ENCODE measurements at regions not wholly inside any gene's neighbourhood (a gene's known extent, or its start where the extent isn't known, plus 50 kb on each side); places are given as distances from the start of the nearest gene placed in this dataset.

DNA sequence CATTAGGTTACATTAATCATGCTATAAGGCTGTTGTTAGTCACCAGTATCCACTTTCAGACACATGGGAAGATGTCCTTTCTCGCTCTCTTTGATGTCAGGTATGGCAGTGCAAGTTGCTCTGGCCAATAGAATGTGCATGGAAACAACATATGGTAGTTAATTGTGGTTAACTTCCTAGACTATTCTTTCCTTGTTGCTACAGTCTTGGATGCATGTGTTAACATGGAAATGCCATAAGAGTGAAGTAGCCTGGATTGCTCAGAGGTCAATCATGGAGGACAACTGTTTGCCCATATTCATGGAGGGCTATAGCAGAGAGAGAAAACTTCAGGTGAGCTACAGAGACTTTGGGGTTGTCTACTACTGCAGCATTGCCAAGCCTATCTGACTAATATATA, 245.8 kb upstream of the GAS1 start:
- TF ChIP-seq, protein P1, sequence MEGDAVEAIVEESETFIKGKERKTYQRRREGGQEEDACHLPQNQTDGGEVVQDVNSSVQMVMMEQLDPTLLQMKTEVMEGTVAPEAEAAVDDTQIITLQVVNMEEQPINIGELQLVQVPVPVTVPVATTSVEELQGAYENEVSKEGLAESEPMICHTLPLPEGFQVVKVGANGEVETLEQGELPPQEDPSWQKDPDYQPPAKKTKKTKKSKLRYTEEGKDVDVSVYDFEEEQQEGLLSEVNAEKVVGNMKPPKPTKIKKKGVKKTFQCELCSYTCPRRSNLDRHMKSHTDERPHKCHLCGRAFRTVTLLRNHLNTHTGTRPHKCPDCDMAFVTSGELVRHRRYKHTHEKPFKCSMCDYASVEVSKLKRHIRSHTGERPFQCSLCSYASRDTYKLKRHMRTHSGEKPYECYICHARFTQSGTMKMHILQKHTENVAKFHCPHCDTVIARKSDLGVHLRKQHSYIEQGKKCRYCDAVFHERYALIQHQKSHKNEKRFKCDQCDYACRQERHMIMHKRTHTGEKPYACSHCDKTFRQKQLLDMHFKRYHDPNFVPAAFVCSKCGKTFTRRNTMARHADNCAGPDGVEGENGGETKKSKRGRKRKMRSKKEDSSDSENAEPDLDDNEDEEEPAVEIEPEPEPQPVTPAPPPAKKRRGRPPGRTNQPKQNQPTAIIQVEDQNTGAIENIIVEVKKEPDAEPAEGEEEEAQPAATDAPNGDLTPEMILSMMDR (conservative IDR thresholded peaks at IDR 0.05): no peak
- Mint-ChIP-seq H3K36me3 (no peaks in the 10 kb centered on the region), H3K27ac (no peak overlapping the region), H3K27me3 (peaks cover 33% of the 10 kb centered on the region), H3K4me1 (ENCODE audit: unreplicated experiment) (peaks cover 6% of the 10 kb centered on the region), H3K4me3 (no peak overlapping the region), H3K9me3 (no peaks in the 10 kb centered on the region)
- DNase-seq (ENCODE audit: extremely low spot score, unreplicated experiment): no peak

DNA sequence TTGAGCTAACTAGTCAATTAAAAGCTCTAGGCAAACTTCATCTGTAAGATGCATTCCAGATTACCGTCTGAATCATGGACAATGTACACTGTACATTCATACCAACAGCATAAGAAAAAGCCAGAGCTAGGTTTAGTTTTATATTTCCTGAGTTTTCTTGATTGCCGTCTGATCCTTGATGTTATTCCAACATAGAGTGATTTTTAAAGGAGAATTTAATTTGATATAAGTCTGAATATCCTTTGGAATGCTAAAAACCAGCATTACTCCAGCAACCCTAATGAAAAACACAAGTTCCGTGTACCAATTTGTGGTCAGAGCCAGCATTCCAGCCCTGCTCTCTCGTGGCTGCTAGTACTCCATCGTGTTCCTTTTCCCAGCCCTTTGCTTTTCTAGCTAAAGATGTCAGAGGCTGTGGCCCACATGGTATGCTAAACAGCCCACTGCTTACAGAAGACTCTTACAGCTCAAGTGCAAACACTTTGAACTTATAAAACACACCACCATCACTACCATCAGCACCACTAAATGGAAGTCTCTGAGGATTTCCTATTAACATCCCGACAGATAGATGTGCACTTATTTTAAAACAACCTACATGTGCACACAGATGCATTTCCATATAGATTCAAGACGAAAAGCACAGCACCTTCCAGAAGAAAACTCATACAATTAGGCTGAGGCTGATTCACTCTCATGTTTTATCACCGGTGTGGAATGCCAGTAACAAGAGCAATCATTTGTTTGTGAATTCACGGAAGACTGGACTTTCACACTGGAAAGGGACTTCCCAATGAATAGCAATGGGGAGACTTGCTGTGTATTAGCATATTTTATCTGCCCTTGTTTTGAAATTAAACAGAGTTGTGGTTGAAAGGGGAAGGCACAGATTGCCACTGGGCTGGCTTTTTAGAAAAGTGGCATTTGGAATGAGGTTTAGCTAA, 246.9 kb upstream of the GAS1 start:
- Mint-ChIP-seq H3K27ac (peak overlapping the region; percentile 4), H3K9me3 (no peaks in the 10 kb centered on the region), H3K4me3 (no peak overlapping the region), H3K4me1 (ENCODE audit: unreplicated experiment) (peaks cover 6% of the 10 kb centered on the region), H3K36me3 (no peaks in the 10 kb centered on the region), H3K27me3 (peaks cover 33% of the 10 kb centered on the region)
- DNase-seq (ENCODE audit: extremely low spot score, unreplicated experiment): no peak
- TF ChIP-seq, protein P1 (conservative IDR thresholded peaks at IDR 0.05): no peak

DNA sequence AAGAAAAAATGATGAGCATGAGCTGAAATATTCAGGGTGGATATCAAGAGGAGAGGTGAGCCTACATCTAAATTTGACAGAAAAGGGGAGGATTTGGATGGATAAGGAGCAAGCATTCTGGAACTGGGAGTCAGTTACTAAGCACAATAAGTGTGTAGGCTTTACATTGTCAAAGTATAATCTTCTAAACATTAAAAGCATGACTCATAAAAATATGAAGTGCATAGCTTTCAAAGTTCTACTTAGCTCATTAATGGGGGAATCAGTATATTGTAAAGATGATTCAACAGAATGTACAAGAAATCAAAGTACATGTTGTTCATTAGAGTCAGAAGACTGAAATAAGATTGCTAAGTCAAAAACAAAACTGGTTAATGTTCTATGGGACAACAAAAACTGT, 248.0 kb upstream of the GAS1 start:
- Mint-ChIP-seq H3K4me3 (no peak overlapping the region), H3K36me3 (no peaks in the 10 kb centered on the region), H3K9me3 (no peaks in the 10 kb centered on the region), H3K27me3 (peaks cover 34% of the 10 kb centered on the region), H3K27ac (no peak overlapping the region), H3K4me1 (ENCODE audit: unreplicated experiment) (peaks cover 6% of the 10 kb centered on the region)
- TF ChIP-seq, protein P1 (conservative IDR thresholded peaks at IDR 0.05): no peak
- no peak for DNase-seq (ENCODE audit: extremely low spot score, unreplicated experiment)

DNA sequence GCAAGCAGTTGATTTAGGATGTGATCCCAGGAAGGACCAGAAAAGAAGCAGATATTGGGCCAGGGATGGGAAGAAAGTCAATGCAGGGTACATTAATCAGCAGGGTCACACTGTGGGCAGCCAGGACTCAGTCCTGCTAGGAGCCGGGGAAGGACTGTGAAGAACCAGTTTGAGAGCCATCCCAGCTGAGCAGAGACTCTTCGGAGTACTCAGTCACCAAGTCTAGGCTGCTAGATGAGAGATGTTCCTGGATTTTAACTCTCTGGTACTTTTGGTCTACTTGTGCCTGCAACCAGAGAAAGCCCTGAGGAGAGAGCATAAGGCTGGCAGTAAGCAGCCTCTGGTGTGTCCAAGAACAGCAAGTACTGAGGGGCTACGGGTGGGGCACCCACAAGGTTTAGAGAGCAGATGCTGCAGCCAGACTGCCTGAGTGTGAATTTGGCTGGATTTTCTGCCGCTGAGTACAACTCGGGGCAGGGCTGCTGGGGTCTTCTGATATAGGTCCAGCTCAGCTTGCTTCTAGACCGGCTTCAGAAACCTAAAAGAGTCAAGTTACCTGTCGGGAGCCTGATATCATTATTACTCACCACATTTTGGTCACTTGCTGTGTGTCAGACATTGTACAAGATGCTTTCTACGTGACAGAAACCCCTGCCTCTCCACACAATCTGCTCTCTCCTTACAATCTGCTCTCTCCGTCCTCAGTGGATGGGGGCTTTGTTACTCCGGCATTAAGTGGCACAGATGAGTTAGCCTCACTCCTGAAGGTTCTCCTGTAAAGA, 250.2 kb upstream of the GAS1 start:
- no peak overlapping the region for H3K27ac Mint-ChIP-seq

DNA sequence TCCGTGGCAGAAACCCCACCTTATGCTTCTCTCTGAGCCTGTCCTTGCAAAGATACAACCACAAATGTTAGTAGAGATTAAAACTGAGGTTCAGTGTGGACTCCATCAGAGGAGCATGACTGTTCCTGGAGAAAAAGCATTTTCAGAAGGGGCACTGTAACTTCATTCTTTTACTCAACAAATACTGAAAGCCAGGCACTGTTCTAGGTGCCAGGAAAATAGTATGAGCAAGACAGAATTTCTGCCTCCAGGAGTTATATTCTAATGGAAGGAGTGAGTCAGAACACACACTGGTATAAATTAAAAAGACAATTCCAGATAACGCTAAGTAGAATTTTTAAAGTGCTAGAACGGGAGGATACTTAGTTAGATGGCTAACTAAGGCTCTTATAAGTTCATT, 251.4 kb upstream of the GAS1 start:
- no peak for DNase-seq (ENCODE audit: extremely low spot score, unreplicated experiment)
- Mint-ChIP-seq H3K36me3 (no peaks in the 10 kb centered on the region), H3K27ac (no peak overlapping the region), H3K27me3 (peaks cover 38% of the 10 kb centered on the region), H3K4me3 (no peak overlapping the region), H3K9me3 (no peaks in the 10 kb centered on the region), H3K4me1 (ENCODE audit: unreplicated experiment) (peaks cover 15% of the 10 kb centered on the region)
- TF ChIP-seq, protein P1 (conservative IDR thresholded peaks at IDR 0.05): no peak

More for the DNA sequence above, 250.2 kb upstream of the GAS1 start:
- H3K9me3 Mint-ChIP-seq: no peaks in the 10 kb centered on the region
- no peak for DNase-seq (ENCODE audit: extremely low spot score, unreplicated experiment)
- no peak overlapping the region for H3K4me3 Mint-ChIP-seq
- H3K4me1 Mint-ChIP-seq (ENCODE audit: unreplicated experiment): peaks cover 15% of the 10 kb centered on the region
- TF ChIP-seq, protein P1 (conservative IDR thresholded peaks at IDR 0.05): no peak
- peaks cover 38% of the 10 kb centered on the region for H3K27me3 Mint-ChIP-seq
- H3K36me3 Mint-ChIP-seq: no peaks in the 10 kb centered on the region
